ENCODE measurements at regions not wholly inside any gene's neighbourhood (a gene's known extent, or its start where the extent isn't known, plus 50 kb on each side); places are given as distances from the start of the nearest gene placed in this dataset.

- H3K4me1 ChIP-seq (replicated peaks) = no peaks in the 10 kb centered on the region
- intact Hi-C loops (cut with DNase I) = no loop called here
- no peak overlapping the region for H3K4me3 ChIP-seq
- no peaks in the 10 kb centered on the region for H3K9me3 ChIP-seq
- H3K36me3 ChIP-seq = no peaks in the 10 kb centered on the region
- WGBS = 62% methylated on average over 8 of the region's 9 CpGs
- no peaks in the 10 kb centered on the region for H3K27me3 ChIP-seq (replicated peaks; ENCODE audit: insufficient read depth)
- DNase-seq (ENCODE audit: low spot score) = no peak
- H3K27ac ChIP-seq = no peak overlapping the region
- TF ChIP-seq POLR2AphosphoS5 (IDR thresholded peaks at IDR 0.05) = no peak
- no peak for TF ChIP-seq POLR2A (IDR thresholded peaks at IDR 0.05)
Measured at GRCh38 chr15:66877477-66878271, 175.6 kb downstream of the SMAD6 start.

- TF ChIP-seq POLR2A (IDR thresholded peaks at IDR 0.05) (no peak), CTCF (IDR thresholded peaks at IDR 0.05) (no peak), POLR2AphosphoS5 (IDR thresholded peaks at IDR 0.05) (no peak)
Measured at GRCh38 chr15:66878761-66879160, 176.7 kb downstream of the SMAD6 start.

GRCh38 chr15:66879531-66880368, 177.7 kb downstream of the SMAD6 start:
- DNase-seq (ENCODE audit: low spot score) = no peak
- intact Hi-C loops (cut with DNase I) = loop anchor here (10.0 kb wide), 1 partner anchor 315 kb away; no protein-coding TSS in a partner anchor

More at GRCh38 chr15:66878761-66879160, 176.7 kb downstream of the SMAD6 start:
- Histone ChIP-seq H3K36me3 (no peaks in the 10 kb centered on the region), H3K27me3 (replicated peaks; ENCODE audit: insufficient read depth) (no peaks in the 10 kb centered on the region), H3K27ac (no peak overlapping the region), H3K9me3 (no peaks in the 10 kb centered on the region), H3K4me3 (no peak overlapping the region), H3K4me1 (replicated peaks) (no peaks in the 10 kb centered on the region)
- DNase-seq (ENCODE audit: low spot score) = no peak
- intact Hi-C loops (cut with DNase I) = no loop called here
- WGBS = 91% methylated on average over 4 of the region's 4 CpGs

GRCh38 chr15:66880380-66881155, 178.5 kb downstream of the SMAD6 start:
- Histone ChIP-seq H3K36me3 (no peaks in the 10 kb centered on the region), H3K27ac (no peak overlapping the region), H3K27me3 (replicated peaks; ENCODE audit: insufficient read depth) (no peaks in the 10 kb centered on the region), H3K4me3 (no peak overlapping the region), H3K4me1 (replicated peaks) (no peaks in the 10 kb centered on the region), H3K9me3 (no peaks in the 10 kb centered on the region)
- 94% methylated on average over 11 of the region's 11 CpGs for WGBS
- intact Hi-C loops (cut with DNase I) = loop anchor here (10.0 kb wide), 1 partner anchor 314 kb away; no protein-coding TSS in a partner anchor
- no peak for DNase-seq (ENCODE audit: low spot score)
- no peak for TF ChIP-seq CTCF (IDR thresholded peaks at IDR 0.05)
- no peak for TF ChIP-seq POLR2A (IDR thresholded peaks at IDR 0.05)
- no peak for TF ChIP-seq POLR2AphosphoS5 (IDR thresholded peaks at IDR 0.05)

More at GRCh38 chr15:66879531-66880368, 177.7 kb downstream of the SMAD6 start:
- no peak overlapping the region for H3K27ac ChIP-seq
- WGBS = 96% methylated on average over 7 of the region's 8 CpGs
- H3K9me3 ChIP-seq = no peaks in the 10 kb centered on the region
- no peaks in the 10 kb centered on the region for H3K36me3 ChIP-seq
- no peak for TF ChIP-seq CTCF (IDR thresholded peaks at IDR 0.05)
- no peak for TF ChIP-seq POLR2AphosphoS5 (IDR thresholded peaks at IDR 0.05)
- TF ChIP-seq POLR2A (IDR thresholded peaks at IDR 0.05) = no peak
- no peak overlapping the region for H3K4me3 ChIP-seq
- no peaks in the 10 kb centered on the region for H3K27me3 ChIP-seq (replicated peaks; ENCODE audit: insufficient read depth)
- H3K4me1 ChIP-seq (replicated peaks) = no peaks in the 10 kb centered on the region

All from prostate gland (tissue), 2 donors.